Femur (tissue), 1 donor: ENCODE measurements at regions not wholly inside any gene's neighbourhood (a gene's known extent, or its start where the extent isn't known, plus 50 kb on each side); places are given as distances from the start of the nearest gene placed in this dataset.

ENCODE experiments used
- DNase-seq: peaks from one replicate; pipeline ENCODE4 v3.0.0-alpha.2; 2017

DNA sequence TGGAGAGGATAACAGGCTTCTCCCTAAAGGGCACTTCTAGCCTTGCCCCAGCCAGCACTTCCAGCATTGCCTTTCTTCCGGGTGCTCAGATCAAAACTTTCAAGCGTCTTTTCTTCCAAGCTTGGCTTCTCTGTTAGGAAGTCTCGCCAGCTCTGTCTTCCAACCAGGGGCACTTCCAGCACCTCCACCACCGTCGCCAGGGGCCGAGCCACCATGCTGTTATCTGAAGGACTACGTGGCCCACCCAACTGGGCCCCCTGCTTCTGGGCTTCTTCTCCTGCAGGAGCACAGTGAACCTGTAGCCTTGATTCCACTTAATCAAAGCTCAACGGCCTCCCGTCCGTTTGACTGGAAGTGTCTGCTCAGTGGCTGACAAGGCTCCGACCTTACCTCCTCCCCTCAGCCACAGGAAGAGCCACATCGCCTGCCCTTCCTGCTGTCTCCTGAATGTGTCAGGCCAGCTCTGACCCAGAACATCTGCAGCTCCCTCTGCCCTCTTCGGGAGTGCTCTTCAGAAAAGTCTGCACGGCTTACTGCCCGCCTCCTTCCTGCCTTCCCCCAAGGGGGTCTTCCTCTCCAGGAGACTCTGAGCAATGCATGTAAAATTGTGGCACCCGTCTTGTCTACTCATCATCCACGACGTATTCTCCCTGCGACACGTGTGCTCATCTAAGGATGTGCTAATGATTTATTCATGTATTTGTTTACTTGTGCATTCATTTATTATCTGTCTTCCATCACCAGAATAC is 527.0 kb downstream of the CDH26 start:
- no peak for DNase-seq

- no peak for DNase-seq
Observed at GRCh38 chr20:60486315-60486714, 528.1 kb downstream of the CDH26 start.

DNA sequence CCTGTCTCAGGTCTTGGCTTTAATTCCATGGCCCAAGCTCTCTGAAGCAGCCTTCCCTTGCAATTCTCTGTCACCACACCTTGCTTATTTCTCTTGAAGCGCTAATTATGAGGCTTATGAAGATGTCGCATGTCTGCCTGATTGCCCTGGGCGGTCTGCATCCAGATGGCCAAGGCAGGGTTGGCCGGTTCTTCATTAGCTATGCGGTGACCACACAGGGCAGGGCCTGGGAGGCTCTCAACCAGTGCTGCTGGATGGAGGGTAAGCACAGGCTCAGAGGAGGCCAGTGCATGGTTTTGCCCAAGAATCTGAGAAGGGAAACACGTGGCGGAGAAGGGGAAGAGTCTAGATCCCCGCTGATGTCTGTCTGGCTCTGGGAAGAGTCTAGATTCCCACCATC is 528.7 kb downstream of the CDH26 start:
- DNase-seq = no peak

- no peak for DNase-seq
Observed at GRCh38 chr20:60490217-60491050, 532.2 kb downstream of the CDH26 start.

- DNase-seq = no peak
Observed at GRCh38 chr20:60491051-60491581, 532.9 kb downstream of the CDH26 start.

- no peak for DNase-seq
Observed at GRCh38 chr20:60494476-60494875, 536.3 kb downstream of the CDH26 start.

GRCh38 chr20:60497298-60498035 is 539.2 kb downstream of the CDH26 start:
- DNase-seq = no peak

GRCh38 chr20:60500038-60500701 is 541.9 kb downstream of the CDH26 start:
- no peak for DNase-seq

DNA sequence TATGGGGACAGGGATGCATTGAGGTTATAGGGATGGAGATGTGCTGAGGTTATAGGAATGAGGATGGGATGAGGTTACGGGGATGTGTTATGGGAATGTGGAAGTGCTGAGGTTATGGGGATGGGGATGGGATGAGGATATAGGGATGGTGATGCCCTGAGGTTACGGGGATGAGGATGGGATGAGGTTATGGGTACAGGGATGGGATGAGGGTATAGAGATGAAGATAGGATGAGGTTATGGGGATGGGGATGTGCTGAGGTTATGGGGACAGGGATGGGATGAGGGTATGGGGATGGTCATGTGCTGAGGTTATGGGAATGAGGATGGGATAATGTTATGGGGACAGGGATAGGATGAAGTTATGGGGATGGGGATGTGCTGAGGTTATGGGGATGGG is 542.8 kb downstream of the CDH26 start:
- DNase-seq = no peak

GRCh38 chr20:60502881-60503280 is 544.7 kb downstream of the CDH26 start:
- no peak for DNase-seq

DNA sequence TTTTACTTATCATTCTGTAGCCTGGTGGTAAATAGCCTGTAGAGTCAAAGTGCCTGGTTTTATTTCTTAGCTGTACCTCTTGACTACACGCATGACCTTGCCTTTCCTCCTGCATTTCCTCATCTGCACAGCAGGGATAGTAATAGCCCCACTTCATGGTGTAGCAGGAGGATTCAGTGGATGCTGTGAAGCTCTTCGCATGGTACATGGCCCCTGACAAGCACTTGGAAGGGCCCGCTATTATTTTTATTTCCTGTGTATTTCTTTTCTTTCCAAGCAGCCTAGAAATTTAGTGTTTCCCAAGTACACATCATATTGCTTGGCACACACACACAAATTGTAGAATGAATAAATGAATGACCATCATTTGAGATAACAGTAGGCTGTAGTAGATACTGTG is 547.2 kb downstream of the CDH26 start:
- DNase-seq = no peak

- no peak for DNase-seq
Observed at GRCh38 chr20:60506061-60506460, 547.8 kb downstream of the CDH26 start.

DNA sequence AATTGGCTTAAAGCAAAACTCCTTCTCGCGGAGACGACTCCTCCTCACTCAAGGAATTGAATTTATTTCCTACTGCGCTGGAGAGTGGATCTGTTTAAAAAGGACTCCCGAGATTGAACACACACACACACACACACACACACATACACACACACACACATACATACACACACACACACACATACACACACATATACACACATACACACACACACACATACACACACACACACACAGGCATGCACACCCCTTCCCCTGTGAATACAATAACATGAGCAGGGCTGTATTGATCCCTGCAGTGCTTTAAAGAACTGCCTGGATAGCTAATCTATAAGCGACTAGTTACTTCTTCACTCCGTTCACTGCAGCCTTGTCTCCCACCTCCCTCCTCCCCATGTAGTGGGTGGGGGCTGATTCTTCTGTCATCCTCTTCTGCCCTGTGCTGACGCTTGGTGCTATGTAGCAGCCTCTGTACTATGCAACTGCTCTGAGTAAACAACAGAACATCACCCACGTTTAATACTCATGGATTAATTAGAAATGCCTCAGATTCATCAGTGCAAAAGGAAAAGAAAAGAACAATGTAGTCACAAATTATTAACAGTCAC is 549.0 kb downstream of the CDH26 start:
- DNase-seq = no peak

GRCh38 chr20:60509407-60509806 is 551.2 kb downstream of the CDH26 start:
- DNase-seq = no peak

DNA sequence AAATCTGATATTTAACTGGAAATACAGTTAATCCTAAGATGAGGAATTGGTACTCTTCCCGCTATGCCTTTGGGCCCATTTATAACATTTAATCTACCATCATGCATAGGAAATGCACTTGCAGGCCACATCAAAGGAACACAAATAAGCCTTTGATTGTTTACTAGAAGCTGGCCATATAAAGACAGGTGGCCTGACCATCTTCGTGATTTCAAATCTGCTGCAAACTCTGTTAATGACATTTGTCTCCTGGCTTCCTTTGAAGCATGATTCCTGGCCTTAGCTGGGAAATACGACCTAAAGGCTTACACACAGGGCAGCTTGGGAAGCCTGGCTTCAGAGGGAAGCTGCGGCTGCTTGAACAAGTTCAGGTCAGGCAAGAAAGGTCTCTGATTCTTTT is 552.1 kb downstream of the CDH26 start:
- DNase-seq = no peak

DNA sequence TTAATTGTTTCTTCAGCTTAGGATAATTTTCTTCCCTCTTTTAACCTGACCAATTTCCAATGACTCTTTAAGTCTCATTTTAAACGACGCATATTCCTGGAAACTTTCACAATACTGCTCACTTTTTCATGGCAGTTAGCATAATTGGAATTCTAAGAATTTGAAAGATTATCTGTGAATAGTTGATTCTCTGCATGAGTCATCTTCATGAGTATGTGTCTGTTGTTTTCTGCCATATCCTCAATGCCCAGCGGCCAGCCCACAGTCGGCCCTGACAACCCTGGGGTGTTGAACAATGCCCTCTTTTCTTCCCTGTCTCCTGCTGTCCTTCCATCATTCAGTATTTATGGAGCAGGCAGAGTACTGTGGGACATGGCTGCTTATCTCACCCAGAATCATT is 554.2 kb downstream of the CDH26 start:
- no peak for DNase-seq

DNA sequence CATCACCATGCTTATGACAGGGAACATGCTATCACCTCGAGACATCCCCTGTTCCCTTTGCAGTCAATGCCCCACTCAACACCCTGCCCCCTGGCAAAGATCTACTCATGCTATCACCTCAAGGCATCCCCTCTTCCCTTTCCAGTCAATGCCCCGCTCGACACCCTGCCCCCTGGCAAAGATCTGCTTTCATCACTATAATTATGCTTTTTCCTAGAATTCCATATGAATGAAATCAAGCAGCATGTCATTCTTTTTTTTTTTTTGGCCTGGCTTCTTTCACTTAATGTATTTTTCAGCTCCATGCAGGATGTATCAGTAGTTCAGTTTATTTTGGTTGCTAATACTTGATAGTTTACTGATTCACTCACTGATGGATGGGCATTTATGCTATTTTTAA is 554.9 kb downstream of the CDH26 start:
- DNase-seq = no peak

DNA sequence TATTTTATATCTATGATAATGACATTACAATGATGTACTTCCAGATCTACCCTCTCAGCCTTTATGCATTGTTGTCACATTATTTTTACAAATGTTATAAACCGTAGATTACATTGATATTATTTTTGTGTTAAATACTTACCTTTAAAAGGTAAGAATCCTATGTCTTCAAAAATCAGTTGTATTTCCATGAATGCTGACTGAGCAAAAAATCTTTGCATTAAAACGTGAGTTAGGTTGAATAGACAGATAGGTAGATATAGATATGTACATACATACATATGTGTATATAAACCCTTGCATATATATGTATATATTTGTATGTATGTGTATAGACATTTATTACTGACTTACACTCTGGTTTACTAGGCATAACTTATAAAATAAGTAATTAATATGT is 558.2 kb downstream of the CDH26 start:
- no peak for DNase-seq

GRCh38 chr20:60518022-60518421 is 559.8 kb downstream of the CDH26 start:
- no peak for DNase-seq

- no peak for DNase-seq
Observed at GRCh38 chr20:60525397-60525796, 567.2 kb downstream of the CDH26 start.

- DNase-seq = no peak
Observed at GRCh38 chr20:60527656-60528055, 569.4 kb downstream of the CDH26 start.

DNA sequence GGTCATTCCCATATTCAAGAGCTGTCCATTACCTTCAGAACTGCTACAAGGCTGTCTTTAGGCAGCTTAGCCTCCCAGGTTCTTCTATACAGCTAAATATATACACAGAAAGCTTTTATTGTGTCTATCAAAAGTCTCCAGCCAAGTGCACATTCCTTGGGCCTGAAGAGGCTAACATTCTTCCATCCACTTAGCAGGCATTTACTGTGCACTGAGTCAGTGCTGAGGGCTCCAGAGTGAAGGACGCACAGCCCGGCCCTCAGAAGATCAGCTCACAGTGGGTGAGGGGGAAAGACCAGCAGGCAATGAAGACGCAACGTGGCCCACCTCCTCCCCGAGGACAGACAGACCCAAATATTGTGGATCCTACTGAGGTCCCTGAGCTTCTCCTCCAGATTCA is 569.9 kb downstream of the CDH26 start:
- DNase-seq = no peak
